BLaER1 (cell line): ENCODE measurements at regions not wholly inside any gene's neighbourhood (a gene's known extent, or its start where the extent isn't known, plus 50 kb on each side); places are given as distances from the start of the nearest gene placed in this dataset.
"Not testable (repeated sequence)": the region's sequence is repeated elsewhere in the genome, so short reads cannot be mapped to it uniquely, and the experiment has no call there.

ENCODE experiments used
- H3K27ac ChIP-seq: shearing (Covaris generic); formaldehyde crosslinking; 2 replicates; pipeline ENCODE4 v1.8.1; 2022
- H3K27me3 ChIP-seq: shearing (Covaris generic); formaldehyde crosslinking; 2 replicates; pipeline ENCODE4 v1.8.1; 2022
- H3K36me3 ChIP-seq: shearing (Covaris generic); formaldehyde crosslinking; 2 replicates; pipeline ENCODE4 v1.8.1; 2022
- H3K4me1 ChIP-seq: shearing (Covaris generic); formaldehyde crosslinking; 2 replicates; pipeline ENCODE4 v1.8.1; 2022
- H3K4me2 ChIP-seq: shearing (Covaris generic); formaldehyde crosslinking; 2 replicates; pipeline ENCODE4 v1.8.1; 2022
- H3K4me3 ChIP-seq: shearing (Covaris generic); formaldehyde crosslinking; 2 replicates; pipeline ENCODE4 v1.8.1; 2022
- H3K9ac ChIP-seq: shearing (Covaris generic); formaldehyde crosslinking; 2 replicates; pipeline ENCODE4 v1.8.1; 2022
- H3K9me3 ChIP-seq: shearing (Covaris generic); formaldehyde crosslinking; 2 replicates; pipeline ENCODE4 v1.8.1; 2022
- H4K20me1 ChIP-seq: shearing (Covaris generic); formaldehyde crosslinking; 2 replicates; pipeline ENCODE4 v1.8.1; 2022
- Cebpa-rat ChIP-seq: shearing (Covaris generic); IDR thresholded peaks from 2 replicates; pipeline ENCODE4 v1.8.1; 2022

DNA sequence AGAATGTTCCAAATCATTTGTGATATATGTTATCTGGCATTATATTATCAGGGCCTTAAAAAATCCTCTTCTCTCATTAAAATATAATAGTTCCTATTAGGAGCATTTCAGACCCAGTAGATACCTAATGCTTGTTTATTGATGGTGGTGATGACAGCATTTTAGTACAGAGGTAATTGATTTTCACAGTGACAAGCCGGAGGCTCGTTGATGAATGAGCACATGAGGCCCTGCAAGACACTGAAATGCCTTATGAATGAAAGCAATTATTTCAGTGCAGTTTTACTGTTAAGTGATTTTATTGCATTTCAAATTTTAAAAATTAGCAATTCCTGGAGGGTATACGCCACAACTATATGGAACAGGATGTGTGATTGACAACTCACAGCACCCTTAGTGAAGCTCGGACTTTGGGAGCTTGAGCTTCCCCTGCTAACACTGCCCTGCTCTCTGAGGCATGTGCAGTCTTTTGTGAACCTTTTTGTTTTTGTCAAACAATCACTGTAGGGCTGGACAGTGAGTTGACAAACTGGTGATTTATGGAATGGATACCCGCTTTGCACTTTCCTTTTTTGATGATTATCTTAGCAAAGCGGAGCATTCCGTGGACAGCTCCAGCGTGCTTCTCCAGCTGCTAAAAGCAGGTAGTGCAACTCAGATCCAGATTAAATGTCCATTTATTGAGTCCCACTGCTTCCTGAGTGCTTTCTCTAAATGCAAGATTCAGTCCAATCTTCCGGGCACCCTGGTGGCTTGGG, 187.0 kb upstream of the ATP10A start:
- H3K4me2 ChIP-seq = no peak overlapping the region
- H3K4me3 ChIP-seq = no peak overlapping the region
- H4K20me1 ChIP-seq = no peaks in the 10 kb centered on the region
- H3K27ac ChIP-seq = no peak overlapping the region
- no peak for TF ChIP-seq Cebpa-rat
- H3K9me3 ChIP-seq = no peaks in the 10 kb centered on the region
- no peaks in the 10 kb centered on the region for H3K4me1 ChIP-seq
- no peaks in the 10 kb centered on the region for H3K36me3 ChIP-seq
- no peaks in the 10 kb centered on the region for H3K27me3 ChIP-seq
- H3K9ac ChIP-seq = no peak overlapping the region

- H3K9ac ChIP-seq = no peak overlapping the region
- H3K27me3 ChIP-seq = no peaks in the 10 kb centered on the region
- TF ChIP-seq Cebpa-rat = no peak
- H4K20me1 ChIP-seq = no peaks in the 10 kb centered on the region
- H3K9me3 ChIP-seq = no peaks in the 10 kb centered on the region
- no peaks in the 10 kb centered on the region for H3K36me3 ChIP-seq
- no peak overlapping the region for H3K4me2 ChIP-seq
- H3K4me1 ChIP-seq = no peaks in the 10 kb centered on the region
- no peak overlapping the region for H3K27ac ChIP-seq
- H3K4me3 ChIP-seq = no peak overlapping the region
Observed at GRCh38 chr15:26048669-26049068, 185.5 kb upstream of the ATP10A start.

DNA sequence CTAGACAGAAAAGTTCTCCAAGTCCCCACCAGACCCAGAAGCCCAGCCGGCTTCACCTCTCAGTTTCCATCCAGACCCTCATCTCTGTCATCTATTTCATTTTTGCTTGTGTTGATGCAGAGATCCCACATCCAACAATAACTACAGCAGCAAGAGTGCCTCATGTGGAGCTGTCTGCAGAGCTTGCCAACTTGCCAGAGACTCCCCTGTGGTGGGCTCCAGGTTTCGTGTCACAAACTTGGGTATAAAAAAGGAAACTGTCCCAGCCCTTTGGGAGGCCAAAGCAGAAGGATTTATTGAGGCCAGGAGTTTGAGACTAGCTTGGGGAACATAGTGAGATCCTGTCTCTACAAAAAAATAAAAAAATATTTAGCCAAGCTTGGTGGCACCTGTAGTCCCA, 182.4 kb upstream of the ATP10A start:
- H3K9me3 ChIP-seq = no peaks in the 10 kb centered on the region
- H3K27me3 ChIP-seq = no peaks in the 10 kb centered on the region
- no peak overlapping the region for H3K27ac ChIP-seq
- no peak for TF ChIP-seq Cebpa-rat
- no peak overlapping the region for H3K4me2 ChIP-seq
- H3K4me1 ChIP-seq = no peaks in the 10 kb centered on the region
- no peak overlapping the region for H3K4me3 ChIP-seq
- no peaks in the 10 kb centered on the region for H4K20me1 ChIP-seq
- no peaks in the 10 kb centered on the region for H3K36me3 ChIP-seq
- H3K9ac ChIP-seq = no peak overlapping the region

DNA sequence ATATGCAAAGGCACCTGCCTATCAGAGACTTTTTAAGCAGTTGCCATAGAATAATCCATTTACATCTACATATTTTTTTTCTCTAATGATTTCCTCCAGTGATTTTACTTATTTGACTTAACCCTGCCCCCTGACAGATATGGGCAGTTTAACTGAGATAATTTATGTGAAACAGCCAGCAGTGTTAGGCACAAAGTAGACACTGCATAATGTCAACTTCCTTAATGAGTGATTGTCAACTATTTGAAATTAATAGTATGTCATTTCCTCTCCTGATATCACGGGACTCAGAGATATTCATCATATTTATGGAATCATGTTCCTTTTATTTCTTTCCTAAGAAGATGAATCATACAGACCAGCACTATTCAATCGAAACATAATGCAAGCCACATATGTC, 179.9 kb upstream of the ATP10A start:
- Histone ChIP-seq H3K4me1 (no peaks in the 10 kb centered on the region), H3K36me3 (no peaks in the 10 kb centered on the region), H3K9me3 (no peaks in the 10 kb centered on the region), H3K4me2 (no peak overlapping the region), H3K27me3 (no peaks in the 10 kb centered on the region), H3K9ac (no peak overlapping the region), H4K20me1 (no peaks in the 10 kb centered on the region), H3K4me3 (no peak overlapping the region), H3K27ac (no peak overlapping the region)
- no peak for TF ChIP-seq Cebpa-rat

GRCh38 chr15:26038693-26039092, 175.6 kb upstream of the ATP10A start:
- H4K20me1 ChIP-seq = no peaks in the 10 kb centered on the region
- no peaks in the 10 kb centered on the region for H3K4me1 ChIP-seq
- no peak overlapping the region for H3K4me2 ChIP-seq
- no peak overlapping the region for H3K9ac ChIP-seq
- H3K4me3 ChIP-seq = no peak overlapping the region
- no peak overlapping the region for H3K27ac ChIP-seq
- no peak for TF ChIP-seq Cebpa-rat
- H3K36me3 ChIP-seq = no peaks in the 10 kb centered on the region
- no peaks in the 10 kb centered on the region for H3K27me3 ChIP-seq
- H3K9me3 ChIP-seq = no peaks in the 10 kb centered on the region

DNA sequence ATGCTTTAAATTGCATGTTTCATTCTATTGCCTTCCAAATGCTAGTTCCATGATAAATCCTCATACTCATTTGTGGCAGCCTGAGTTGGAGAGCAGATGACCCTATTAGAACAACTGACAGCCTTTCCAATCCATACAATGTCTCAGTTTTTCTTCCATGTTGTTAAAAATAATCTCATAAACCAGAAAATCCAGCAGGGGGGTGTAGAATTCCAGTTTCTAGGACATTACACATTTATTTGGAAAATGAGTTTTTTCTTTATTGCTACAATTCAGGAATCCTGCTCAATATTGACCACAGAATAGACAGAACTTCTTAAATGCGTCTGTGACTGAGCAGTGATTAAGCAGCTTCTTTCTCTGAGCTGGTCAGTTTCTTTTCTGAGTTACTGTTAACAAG, 174.2 kb upstream of the ATP10A start:
- no peak overlapping the region for H3K4me2 ChIP-seq

DNA sequence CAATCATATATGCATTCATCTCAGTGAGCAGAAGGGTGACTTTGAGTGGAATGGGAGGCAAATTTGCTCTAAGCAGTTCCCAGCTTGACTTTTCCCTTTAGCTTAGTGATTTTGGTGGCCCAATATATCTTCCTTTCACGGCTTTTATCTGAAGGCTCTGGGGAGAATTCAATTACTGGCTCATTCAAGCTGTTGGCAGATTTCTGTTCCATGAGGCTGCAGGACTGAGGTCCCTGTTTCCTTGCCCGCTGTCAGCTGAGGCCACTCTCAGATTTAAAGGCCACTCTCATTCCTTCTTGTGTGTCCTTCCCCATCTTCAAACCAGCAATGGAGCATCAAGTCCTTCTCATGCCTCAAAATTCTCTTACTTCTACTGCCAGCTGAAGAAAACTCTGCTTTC, 170.4 kb upstream of the ATP10A start:
- Histone ChIP-seq H3K27ac (no peak overlapping the region), H3K4me1 (no peaks in the 10 kb centered on the region), H3K4me3 (no peak overlapping the region), H3K9ac (no peak overlapping the region), H3K4me2 (no peak overlapping the region), H3K27me3 (no peaks in the 10 kb centered on the region), H3K36me3 (no peaks in the 10 kb centered on the region), H4K20me1 (no peaks in the 10 kb centered on the region), H3K9me3 (no peaks in the 10 kb centered on the region)
- TF ChIP-seq Cebpa-rat = no peak

More for the DNA sequence above, 174.2 kb upstream of the ATP10A start:
- no peaks in the 10 kb centered on the region for H3K4me1 ChIP-seq
- no peak overlapping the region for H3K27ac ChIP-seq
- no peaks in the 10 kb centered on the region for H4K20me1 ChIP-seq
- TF ChIP-seq Cebpa-rat = no peak
- no peaks in the 10 kb centered on the region for H3K9me3 ChIP-seq
- H3K4me3 ChIP-seq = no peak overlapping the region
- no peaks in the 10 kb centered on the region for H3K27me3 ChIP-seq
- H3K9ac ChIP-seq = no peak overlapping the region
- H3K36me3 ChIP-seq = no peaks in the 10 kb centered on the region

DNA sequence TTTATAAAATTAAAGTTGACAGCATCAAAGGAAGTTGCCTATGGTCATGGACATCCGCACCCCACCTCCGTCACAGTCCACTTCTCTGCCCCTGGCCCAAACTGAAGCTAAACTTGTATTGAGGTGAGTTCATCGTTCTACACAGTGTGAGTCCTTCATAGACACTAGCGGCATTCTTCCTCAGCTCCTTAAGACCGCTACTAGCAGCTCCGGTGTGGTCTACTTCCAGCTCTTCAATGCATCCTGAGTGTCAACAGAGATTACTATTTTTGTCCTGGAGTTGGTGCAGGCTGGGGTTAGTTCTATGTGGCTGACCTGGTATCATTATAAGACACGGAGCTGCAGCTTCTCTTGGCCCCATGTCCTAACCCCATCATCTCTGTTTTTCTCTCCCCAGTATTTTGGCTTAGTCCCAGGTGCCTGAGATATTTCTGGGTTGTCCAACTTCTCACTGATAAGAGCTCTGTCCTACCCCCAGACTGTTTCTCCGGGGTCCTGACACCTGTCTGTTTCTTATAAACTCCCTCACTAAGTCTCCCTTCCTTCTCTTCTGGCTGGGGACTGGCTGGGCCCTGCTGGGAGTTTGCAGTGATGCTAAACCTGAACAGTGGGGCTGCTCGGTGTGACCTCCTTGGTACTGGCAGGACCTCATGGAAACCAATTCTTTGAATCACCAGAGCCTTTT, 169.2 kb upstream of the ATP10A start:
- no peaks in the 10 kb centered on the region for H3K36me3 ChIP-seq
- TF ChIP-seq Cebpa-rat = no peak

GRCh38 chr15:26029586-26029985, 166.5 kb upstream of the ATP10A start:
- H3K4me3 ChIP-seq, H3K27ac ChIP-seq, H3K4me2 ChIP-seq, H3K9ac ChIP-seq, H3K27me3 ChIP-seq, H3K36me3 ChIP-seq, H3K4me1 ChIP-seq, H3K9me3 ChIP-seq, H4K20me1 ChIP-seq: not testable (repeated sequence)

More for the DNA sequence above, 169.2 kb upstream of the ATP10A start:
- Histone ChIP-seq H4K20me1 (no peaks in the 10 kb centered on the region), H3K9me3 (no peaks in the 10 kb centered on the region), H3K27me3 (no peaks in the 10 kb centered on the region), H3K4me3 (no peak overlapping the region), H3K9ac (no peak overlapping the region), H3K4me2 (no peak overlapping the region), H3K27ac (no peak overlapping the region), H3K4me1 (no peaks in the 10 kb centered on the region)

DNA sequence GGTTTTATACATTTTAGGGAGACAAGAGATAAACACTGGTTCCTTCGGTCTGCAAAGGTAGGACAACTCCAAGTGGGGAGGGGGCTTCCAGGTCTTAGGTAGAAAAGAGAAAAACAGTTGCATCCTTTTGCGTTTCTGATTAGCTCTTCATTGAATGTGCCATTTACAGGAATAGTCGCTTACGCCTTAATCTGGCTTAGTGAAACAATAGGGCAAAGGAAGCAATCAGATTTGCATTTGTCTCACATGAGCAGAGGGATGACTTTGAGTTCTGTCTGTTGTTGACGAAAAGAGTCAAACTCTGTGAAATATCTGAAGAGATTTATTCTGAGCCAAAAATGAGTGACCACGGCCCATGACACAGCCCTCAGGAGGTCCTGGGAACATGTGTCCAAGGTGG, 166.0 kb upstream of the ATP10A start:
- Histone ChIP-seq H3K4me1 (peaks cover 7% of the 10 kb centered on the region; the same call in 1 of the 2 replicates), H3K36me3 (no peaks in the 10 kb centered on the region), H3K9ac (no peak overlapping the region)

More for the DNA sequence above, 166.0 kb upstream of the ATP10A start:
- Histone ChIP-seq H3K9me3 (no peaks in the 10 kb centered on the region), H3K27ac (no peak overlapping the region), H3K4me3 (no peak overlapping the region), H4K20me1 (no peaks in the 10 kb centered on the region), H3K27me3 (no peaks in the 10 kb centered on the region), H3K4me2 (no peak overlapping the region)
- TF ChIP-seq Cebpa-rat = no peak
